ENCODE measurements at regions not wholly inside any gene's neighbourhood (a gene's known extent, or its start where the extent isn't known, plus 50 kb on each side); places are given as distances from the start of the nearest gene placed in this dataset.
A peak's percentile ranks its signal among the peaks of the same experiment; 100 is the strongest.

GRCh38 chr16:65932350-65933072, 434.0 kb upstream of the CDH5 start:
- no peak for ATAC-seq
- peaks cover 5 to 45% (median 20%) of the 10 kb centered on the region in 11 donors for H3K9me3 Mint-ChIP-seq
- H3K4me3 ChIP-seq (ENCODE audit: low read length) = no peak overlapping the region

GRCh38 chr16:65922923-65923322, 443.6 kb upstream of the CDH5 start:
- H3K36me3 Mint-ChIP-seq = no peaks in the 10 kb centered on the region
- Histone ChIP-seq H3K36me3 (ENCODE audit: control insufficient read depth in 2 of 3, insufficient read depth in 3 of 3, low read length in 3 of 3) (no peaks in the 10 kb centered on the region), H3K27ac (ENCODE audit: low read depth, low read length) (no peak overlapping the region), H3K4me1 (ENCODE audit: control insufficient read depth in 2 of 2, insufficient read depth in 2 of 2, low read length in 2 of 2) (no peaks in the 10 kb centered on the region), H3K4me3 (ENCODE audit: low read length) (no peak overlapping the region), H3K27me3 (ENCODE audit: control insufficient read depth in 2 of 2, insufficient read depth in 2 of 2, low read length in 2 of 2) (no peaks in the 10 kb centered on the region), H3K9me3 (ENCODE audit: control insufficient read depth in 2 of 3, low read length in 3 of 3) (no peaks in the 10 kb centered on the region)
- ChIA-PET CTCF (no interaction called here), POLR2A (no interaction called here)
- no peak overlapping the region for H3K27ac Mint-ChIP-seq
- H3K9me3 Mint-ChIP-seq = peaks cover 0 to 8% (median 2%) of the 10 kb centered on the region in 11 donors
- ATAC-seq (no peak), DNase-seq (no peak)
- intact Hi-C loops (cut with micrococcal nuclease) = no loop called here
- peaks cover 0 to 27% (median 0%) of the 10 kb centered on the region in 5 donors for H3K27me3 Mint-ChIP-seq
- peak overlapping the region in 1 of 10 donors; percentile 35 for H3K4me3 Mint-ChIP-seq
- no peaks in the 10 kb centered on the region for H3K4me1 Mint-ChIP-seq

More at GRCh38 chr16:65932350-65933072, 434.0 kb upstream of the CDH5 start:
- Histone ChIP-seq H3K36me3 (ENCODE audit: control insufficient read depth in 2 of 3, insufficient read depth in 3 of 3, low read length in 3 of 3) (no peaks in the 10 kb centered on the region), H3K9me3 (ENCODE audit: control insufficient read depth in 2 of 3, low read length in 3 of 3) (no peaks in the 10 kb centered on the region), H3K27ac (ENCODE audit: low read depth, low read length) (no peak overlapping the region), H3K27me3 (ENCODE audit: control insufficient read depth in 2 of 2, insufficient read depth in 2 of 2, low read length in 2 of 2) (no peaks in the 10 kb centered on the region), H3K4me1 (ENCODE audit: control insufficient read depth in 2 of 2, insufficient read depth in 2 of 2, low read length in 2 of 2) (no peaks in the 10 kb centered on the region)
- no peak overlapping the region for H3K27ac Mint-ChIP-seq
- H3K27me3 Mint-ChIP-seq = peaks cover 0 to 7% (median 0%) of the 10 kb centered on the region in 5 donors
- H3K4me1 Mint-ChIP-seq = no peaks in the 10 kb centered on the region
- DNase-seq = no peak
- ChIA-PET POLR2A (no interaction called here), CTCF (no interaction called here)
- peaks cover 0 to 6% (median 0%) of the 10 kb centered on the region in 5 donors for H3K36me3 Mint-ChIP-seq
- H3K4me3 Mint-ChIP-seq = no peak overlapping the region
- intact Hi-C loops (cut with micrococcal nuclease) = no loop called here

GRCh38 chr16:65919986-65920376, 446.5 kb upstream of the CDH5 start:
- ATAC-seq (no peak), DNase-seq (no peak)
- Histone ChIP-seq H3K4me1 (ENCODE audit: control insufficient read depth in 2 of 2, insufficient read depth in 2 of 2, low read length in 2 of 2) (no peaks in the 10 kb centered on the region), H3K4me3 (ENCODE audit: low read length) (no peak overlapping the region), H3K27me3 (ENCODE audit: control insufficient read depth in 2 of 2, insufficient read depth in 2 of 2, low read length in 2 of 2) (no peaks in the 10 kb centered on the region), H3K36me3 (ENCODE audit: control insufficient read depth in 2 of 3, insufficient read depth in 3 of 3, low read length in 3 of 3) (no peaks in the 10 kb centered on the region), H3K27ac (ENCODE audit: low read depth, low read length) (no peak overlapping the region), H3K9me3 (ENCODE audit: control insufficient read depth in 2 of 3, low read length in 3 of 3) (peaks cover 0 to 5% (median 0%) of the 10 kb centered on the region in 3 experiments)
- peaks cover 0 to 11% (median 4%) of the 10 kb centered on the region in 11 donors for H3K9me3 Mint-ChIP-seq
- H3K4me3 Mint-ChIP-seq = no peak overlapping the region
- CTCF ChIA-PET = interaction anchor here (0.6 kb wide), 1 partner anchor 19 kb away, joined by 3 read pairs; no protein-coding TSS in a partner anchor
- no peak overlapping the region for H3K27ac Mint-ChIP-seq
- H3K4me1 Mint-ChIP-seq = peaks cover 0 to 2% (median 0%) of the 10 kb centered on the region in 7 donors
- POLR2A ChIA-PET = no interaction called here
- intact Hi-C loops (cut with micrococcal nuclease) = no loop called here
- H3K36me3 Mint-ChIP-seq = no peaks in the 10 kb centered on the region
- H3K27me3 Mint-ChIP-seq = peaks cover 0 to 22% (median 5%) of the 10 kb centered on the region in 5 donors

- CTCF ChIA-PET = no interaction called here
- Mint-ChIP-seq H3K4me3 (no peak overlapping the region), H3K36me3 (no peaks in the 10 kb centered on the region), H3K4me1 (peaks cover 0 to 2% (median 0%) of the 10 kb centered on the region in 7 donors), H3K9me3 (peaks cover 0 to 11% (median 4%) of the 10 kb centered on the region in 11 donors), H3K27ac (no peak overlapping the region), H3K27me3 (peaks cover 0 to 22% (median 5%) of the 10 kb centered on the region in 5 donors)
- intact Hi-C loops (cut with micrococcal nuclease) = no loop called here
- Histone ChIP-seq H3K9me3 (ENCODE audit: control insufficient read depth in 2 of 3, low read length in 3 of 3) (peaks cover 0 to 5% (median 0%) of the 10 kb centered on the region in 3 experiments), H3K27me3 (ENCODE audit: control insufficient read depth in 2 of 2, insufficient read depth in 2 of 2, low read length in 2 of 2) (no peaks in the 10 kb centered on the region), H3K27ac (ENCODE audit: low read depth, low read length) (no peak overlapping the region), H3K4me3 (ENCODE audit: low read length) (no peak overlapping the region), H3K36me3 (ENCODE audit: control insufficient read depth in 2 of 3, insufficient read depth in 3 of 3, low read length in 3 of 3) (no peaks in the 10 kb centered on the region), H3K4me1 (ENCODE audit: control insufficient read depth in 2 of 2, insufficient read depth in 2 of 2, low read length in 2 of 2) (no peaks in the 10 kb centered on the region)
- DNase-seq (no peak), ATAC-seq (no peak)
- POLR2A ChIA-PET = no interaction called here
Measured at GRCh38 chr16:65919145-65919985, 447.1 kb upstream of the CDH5 start.

GRCh38 chr16:65917466-65917865, 449.0 kb upstream of the CDH5 start:
- Mint-ChIP-seq H3K9me3 (peaks cover 0 to 20% (median 4%) of the 10 kb centered on the region in 11 donors), H3K27ac (peak overlapping the region in 1 of 9 donors; percentile 15), H3K4me1 (peaks cover 0 to 2% (median 0%) of the 10 kb centered on the region in 7 donors), H3K27me3 (peaks cover 0 to 17% (median 5%) of the 10 kb centered on the region in 5 donors), H3K36me3 (no peaks in the 10 kb centered on the region), H3K4me3 (no peak overlapping the region)
- no peak for ATAC-seq
- CTCF ChIA-PET = no interaction called here
- POLR2A ChIA-PET = no interaction called here
- no peaks in the 10 kb centered on the region for H3K4me1 ChIP-seq (ENCODE audit: control insufficient read depth in 2 of 2, insufficient read depth in 2 of 2, low read length in 2 of 2)
- H3K36me3 ChIP-seq (ENCODE audit: control insufficient read depth in 2 of 3, insufficient read depth in 3 of 3, low read length in 3 of 3) = no peaks in the 10 kb centered on the region
- DNase-seq = no peak
- no peak overlapping the region for H3K4me3 ChIP-seq (ENCODE audit: low read length)
- no peaks in the 10 kb centered on the region for H3K27me3 ChIP-seq (ENCODE audit: control insufficient read depth in 2 of 2, insufficient read depth in 2 of 2, low read length in 2 of 2)
- H3K9me3 ChIP-seq (ENCODE audit: control insufficient read depth in 2 of 3, low read length in 3 of 3) = peaks cover 0 to 5% (median 0%) of the 10 kb centered on the region in 3 experiments
- intact Hi-C loops (cut with micrococcal nuclease) = no loop called here
- no peak overlapping the region for H3K27ac ChIP-seq (ENCODE audit: low read depth, low read length)

GRCh38 chr16:65916995-65917394, 449.5 kb upstream of the CDH5 start:
- no peak for ATAC-seq
- Mint-ChIP-seq H3K4me3 (no peak overlapping the region), H3K27me3 (peaks cover 0 to 17% (median 5%) of the 10 kb centered on the region in 5 donors), H3K9me3 (peaks cover 0 to 20% (median 4%) of the 10 kb centered on the region in 11 donors), H3K4me1 (peaks cover 0 to 2% (median 0%) of the 10 kb centered on the region in 7 donors), H3K27ac (no peak overlapping the region), H3K36me3 (no peaks in the 10 kb centered on the region)
- no peaks in the 10 kb centered on the region for H3K27me3 ChIP-seq (ENCODE audit: control insufficient read depth in 2 of 2, insufficient read depth in 2 of 2, low read length in 2 of 2)
- no peak overlapping the region for H3K27ac ChIP-seq (ENCODE audit: low read depth, low read length)
- intact Hi-C loops (cut with micrococcal nuclease) = no loop called here
- no peaks in the 10 kb centered on the region for H3K4me1 ChIP-seq (ENCODE audit: control insufficient read depth in 2 of 2, insufficient read depth in 2 of 2, low read length in 2 of 2)
- no peak overlapping the region for H3K4me3 ChIP-seq (ENCODE audit: low read length)
- DNase-seq = no peak
- H3K36me3 ChIP-seq (ENCODE audit: control insufficient read depth in 2 of 3, insufficient read depth in 3 of 3, low read length in 3 of 3) = no peaks in the 10 kb centered on the region
- POLR2A ChIA-PET = no interaction called here
- CTCF ChIA-PET = no interaction called here
- H3K9me3 ChIP-seq (ENCODE audit: control insufficient read depth in 2 of 3, low read length in 3 of 3) = peaks cover 0 to 5% (median 0%) of the 10 kb centered on the region in 3 experiments

All from naive thymus-derived CD4-positive, alpha-beta T cell (primary cell).